GM19467 (cell line): ENCODE measurements at regions not wholly inside any gene's neighbourhood (a gene's known extent, or its start where the extent isn't known, plus 50 kb on each side); places are given as distances from the start of the nearest gene placed in this dataset.

Experiments used
- ATAC-seq: cut with Tn5 transposase; IDR thresholded peaks from one replicate; pipeline ENCODE4 v1.9.1; 2021; ENCODE audit warnings: mild to moderate bottlenecking, moderate library complexity; ENCODE audit not compliant: unreplicated experiment

DNA sequence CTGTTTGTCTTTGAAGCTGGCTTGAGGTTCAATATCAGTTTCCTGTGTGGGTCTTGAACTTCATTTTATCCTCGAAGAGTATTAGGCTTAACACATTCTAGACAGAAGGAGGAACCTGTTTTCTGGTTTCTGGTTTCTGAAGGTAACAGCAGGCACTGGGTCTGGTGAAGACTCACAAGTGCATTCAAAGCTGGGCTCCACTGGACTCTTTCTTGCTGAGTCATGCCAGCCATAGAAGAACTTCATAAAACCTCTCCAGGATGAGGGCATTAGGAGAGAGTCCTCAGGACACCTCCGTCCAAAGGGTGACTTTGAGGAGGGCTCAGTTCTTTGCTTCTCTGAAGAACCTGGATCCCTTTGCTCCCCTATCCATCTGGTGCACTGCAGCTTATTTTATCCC lies 668.6 kb upstream of the SLC10A2 start:
- no peak for ATAC-seq

DNA sequence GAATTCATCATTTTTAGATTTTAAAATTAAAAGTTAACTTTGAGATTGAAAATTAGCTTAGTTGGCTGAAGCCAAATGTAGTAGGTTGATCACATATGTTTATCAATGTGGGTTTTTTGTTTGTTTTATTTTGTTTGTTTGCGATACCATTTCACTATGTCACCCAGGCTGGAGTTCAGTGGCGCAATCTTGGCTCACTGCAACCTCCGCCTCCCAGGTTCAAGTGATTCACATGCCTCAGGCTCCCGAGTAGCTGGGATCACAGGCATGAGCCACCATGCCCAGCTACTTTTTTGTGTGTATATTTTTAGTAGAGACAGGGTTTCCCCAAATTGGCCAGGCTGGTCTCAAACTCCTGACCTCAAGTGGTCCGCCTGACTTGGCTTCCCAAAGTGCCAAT lies 665.7 kb upstream of the SLC10A2 start:
- ATAC-seq, result no peak

DNA sequence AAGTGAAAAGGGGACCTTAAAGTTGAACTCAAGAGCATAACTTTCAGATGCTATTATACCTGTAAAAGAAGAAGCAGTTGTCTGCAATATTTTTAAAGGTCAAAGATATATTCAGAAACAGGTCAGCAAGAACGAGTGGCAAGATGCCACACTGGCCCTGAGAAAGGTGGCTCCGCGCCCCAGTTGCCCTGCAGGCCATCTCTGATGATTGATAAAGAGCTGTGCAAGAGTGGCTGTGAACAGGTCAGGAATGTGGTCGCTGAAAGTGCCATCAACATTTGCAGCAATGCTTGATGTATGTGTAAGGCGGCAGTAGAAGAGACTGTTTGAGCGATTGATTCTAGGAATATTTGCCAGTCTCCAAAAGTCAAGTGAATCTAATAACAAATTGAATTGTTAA lies 664.2 kb upstream of the SLC10A2 start:
- no peak for ATAC-seq

DNA sequence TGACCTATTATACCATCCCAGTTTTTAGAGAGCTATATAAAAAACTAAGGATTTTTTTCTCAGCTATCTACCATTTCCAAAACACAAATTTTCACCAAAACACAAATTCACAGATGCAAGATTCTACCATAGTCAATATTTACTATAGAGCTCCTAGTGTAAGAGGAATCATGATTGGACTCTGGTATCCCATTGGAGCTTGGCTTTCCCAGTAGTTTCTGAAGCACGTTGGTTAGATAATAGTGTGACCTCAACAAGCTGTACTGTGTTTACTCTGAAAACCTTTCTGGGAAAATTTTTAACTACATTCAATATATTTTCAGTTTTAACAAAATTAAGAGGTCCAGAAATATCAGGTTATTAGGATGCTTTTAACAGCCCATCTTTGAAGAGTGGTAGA lies 660.6 kb upstream of the SLC10A2 start:
- ATAC-seq, result no peak

DNA sequence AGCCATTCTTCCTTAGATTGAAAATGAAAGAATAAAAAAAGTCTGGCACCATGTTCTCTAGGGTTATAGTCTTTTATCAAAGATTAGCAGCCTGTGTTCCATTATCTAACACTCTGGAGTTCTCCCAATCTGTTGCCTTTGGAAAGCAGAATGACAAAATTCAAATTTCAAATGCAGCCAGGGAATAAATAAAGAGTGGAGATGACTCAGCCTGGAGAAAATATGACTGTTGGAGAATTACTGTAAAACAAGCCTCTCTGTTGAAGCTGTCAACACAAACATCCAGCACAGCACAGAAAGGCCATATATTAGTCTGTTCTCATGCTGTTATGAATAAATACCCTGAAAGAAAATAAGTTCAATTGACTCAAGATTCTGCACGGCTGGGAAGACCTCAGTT lies 650.5 kb upstream of the SLC10A2 start:
- ATAC-seq, result no peak

DNA sequence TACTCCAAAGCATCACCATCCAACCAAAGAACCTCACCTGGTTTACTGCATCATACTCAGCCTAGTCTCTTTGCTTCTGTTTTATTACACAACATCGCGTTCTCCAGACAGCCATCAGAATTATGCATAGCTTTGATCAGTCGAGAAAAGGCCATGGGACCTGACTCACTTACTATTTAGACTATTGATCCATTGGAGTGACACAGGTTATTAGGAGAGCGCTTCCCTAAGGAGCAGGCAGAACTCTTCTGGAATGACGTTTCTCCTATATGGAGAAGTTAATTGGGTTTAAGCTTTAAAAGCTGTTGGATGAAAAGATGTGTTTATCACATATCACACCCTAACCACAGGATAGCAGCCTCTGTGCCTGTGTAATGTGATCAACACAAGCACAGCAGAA lies 649.1 kb upstream of the SLC10A2 start:
- no peak for ATAC-seq

DNA sequence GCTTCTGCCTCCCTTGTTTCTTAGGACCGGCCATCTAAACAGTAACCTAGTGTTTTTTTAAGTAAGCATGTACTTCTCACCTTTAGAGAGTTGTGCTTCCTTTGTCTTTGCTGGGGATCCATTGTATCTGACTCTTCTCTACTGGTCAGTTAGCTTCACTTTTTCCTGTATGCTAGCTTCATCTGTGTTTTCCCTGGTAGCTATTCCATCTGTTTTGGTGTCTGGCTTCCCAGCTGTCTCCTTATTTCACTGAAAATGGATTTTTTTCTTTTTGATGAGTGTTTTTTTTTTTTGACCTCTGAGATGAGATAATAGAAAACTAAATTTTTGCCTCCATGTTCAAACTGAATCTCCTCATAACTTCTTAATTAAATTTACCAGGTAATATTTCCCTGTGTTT lies 637.0 kb upstream of the SLC10A2 start:
- ATAC-seq, result no peak

DNA sequence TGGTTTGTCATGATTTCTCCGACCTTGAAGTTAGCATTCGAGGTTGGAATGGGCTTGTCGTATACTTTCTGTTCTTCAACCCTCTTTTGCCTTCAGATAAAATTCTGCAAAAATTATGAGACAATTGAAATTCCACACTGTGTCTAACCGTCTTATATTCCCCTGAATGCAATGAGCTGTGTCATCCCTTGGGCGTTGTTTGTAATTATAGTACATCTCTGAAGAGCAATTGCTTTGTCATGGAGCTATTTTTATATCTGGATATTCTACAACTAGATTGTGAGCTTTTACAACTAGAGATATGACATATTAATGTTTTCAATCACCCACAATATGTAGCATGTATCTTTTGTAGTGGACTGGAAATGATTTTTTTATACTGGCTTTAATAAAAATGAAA lies 631.8 kb upstream of the SLC10A2 start:
- ATAC-seq, result no peak

DNA sequence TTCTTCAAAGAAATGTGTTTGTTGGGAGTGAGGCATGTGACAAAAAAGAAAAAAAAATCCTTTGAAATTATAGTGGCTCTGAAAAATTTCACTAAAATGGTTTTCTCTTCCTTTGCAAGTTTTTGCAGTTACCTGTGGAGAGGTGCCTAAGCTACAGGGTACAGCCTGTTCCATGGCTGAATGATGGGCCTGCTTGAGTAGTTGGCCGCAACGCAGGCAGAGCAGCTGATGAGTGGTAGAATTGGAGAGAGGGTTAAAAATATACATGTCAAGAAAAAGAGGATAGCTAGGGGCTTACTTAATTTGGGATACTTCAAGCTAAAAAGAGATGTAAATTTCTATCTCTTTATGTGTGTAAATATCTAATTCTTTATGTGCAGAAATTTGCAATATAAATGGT lies 629.1 kb upstream of the SLC10A2 start:
- no peak for ATAC-seq

DNA sequence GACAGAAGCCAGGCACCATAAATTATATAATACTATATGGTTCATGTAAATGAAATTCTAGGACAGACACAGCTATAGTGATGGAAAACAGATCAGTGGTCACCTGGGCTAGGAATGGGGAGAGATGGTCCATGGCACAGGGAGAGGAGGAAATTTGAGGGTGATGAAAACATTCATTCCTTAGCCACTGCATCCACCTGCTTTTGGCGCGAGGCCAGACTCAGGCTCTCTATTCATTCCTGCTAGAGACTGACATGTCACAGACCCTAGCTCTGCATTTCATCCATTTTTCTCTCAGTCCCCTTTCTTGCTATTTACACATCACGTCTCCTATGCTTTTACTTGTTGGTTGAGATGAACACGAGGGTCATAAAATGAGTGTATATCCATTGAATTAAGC lies 628.3 kb upstream of the SLC10A2 start:
- ATAC-seq, result no peak

DNA sequence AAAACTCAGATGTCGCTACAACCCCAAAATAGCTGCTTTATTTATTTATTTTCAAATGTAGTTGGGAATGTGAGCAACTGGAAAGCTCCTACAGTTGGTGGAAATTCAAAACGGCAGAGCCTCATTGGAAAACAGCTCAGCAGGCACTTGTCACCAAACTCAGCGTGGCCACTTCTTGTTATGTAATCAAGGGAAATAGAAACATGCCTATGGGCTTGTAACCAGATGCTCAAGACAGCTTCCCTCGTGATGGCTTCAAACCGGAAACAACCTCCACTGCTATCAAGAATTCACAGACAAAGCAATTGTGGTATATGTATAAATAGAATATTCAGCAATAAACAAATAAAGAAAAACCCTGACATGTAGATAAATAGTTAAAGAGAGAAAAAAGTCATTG lies 627.8 kb upstream of the SLC10A2 start:
- no peak for ATAC-seq

DNA sequence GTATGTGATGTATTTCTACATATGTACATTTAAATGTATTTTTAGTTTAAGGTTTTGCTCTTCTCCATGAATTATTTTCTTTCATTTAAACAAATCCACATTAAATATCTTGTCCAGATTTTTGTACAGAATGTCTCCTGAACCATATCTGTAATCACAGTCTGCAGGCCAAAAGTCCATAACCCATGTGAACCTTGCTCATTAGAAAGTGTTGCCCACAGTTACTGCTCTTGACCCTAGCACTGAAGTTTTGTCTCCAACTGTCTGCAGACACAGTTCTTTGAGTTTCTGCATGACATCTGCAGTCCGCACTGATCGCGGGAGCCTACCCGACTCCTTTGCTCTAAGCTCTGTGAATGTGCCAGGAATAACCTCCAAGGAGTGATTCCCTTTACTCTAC lies 626.2 kb upstream of the SLC10A2 start:
- ATAC-seq, result no peak

DNA sequence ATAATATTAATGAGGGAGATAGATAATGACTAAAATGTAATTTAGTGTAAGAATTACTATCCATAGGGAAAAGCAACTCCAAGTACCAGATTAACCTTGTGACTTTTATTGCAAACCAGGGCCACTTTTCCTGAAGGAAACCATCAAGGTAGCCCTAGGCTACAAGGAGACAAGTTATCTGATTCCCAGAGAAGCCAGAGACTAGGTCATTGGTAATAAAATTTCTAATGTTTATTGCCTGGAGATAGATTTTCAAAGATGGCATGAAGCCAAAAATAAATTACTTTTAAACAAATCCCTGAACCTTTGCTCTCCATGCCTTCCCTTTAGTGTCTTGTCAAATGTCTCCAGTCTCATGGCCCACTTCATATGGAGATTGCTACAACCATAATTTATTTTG lies 610.1 kb upstream of the SLC10A2 start:
- ATAC-seq, result no peak

DNA sequence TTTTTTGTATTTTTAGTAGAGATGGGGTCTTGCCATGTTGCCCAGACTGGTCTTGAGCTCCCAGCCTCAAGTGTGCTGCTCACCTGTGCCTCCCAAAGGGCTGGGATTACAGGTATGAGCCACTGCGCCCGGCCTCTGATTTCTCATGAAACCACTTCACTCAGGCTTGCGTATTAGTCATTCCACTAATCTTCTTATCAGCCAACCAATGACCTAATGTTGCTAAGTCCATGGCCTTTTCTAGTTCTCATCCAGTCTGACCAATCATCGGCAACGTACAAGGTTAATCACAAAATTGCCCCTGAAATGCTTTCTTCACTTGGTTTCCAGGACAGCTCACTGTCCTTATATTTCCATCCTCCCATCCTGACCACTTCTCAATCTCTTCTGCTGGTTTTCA lies 605.3 kb upstream of the SLC10A2 start:
- no peak for ATAC-seq

DNA sequence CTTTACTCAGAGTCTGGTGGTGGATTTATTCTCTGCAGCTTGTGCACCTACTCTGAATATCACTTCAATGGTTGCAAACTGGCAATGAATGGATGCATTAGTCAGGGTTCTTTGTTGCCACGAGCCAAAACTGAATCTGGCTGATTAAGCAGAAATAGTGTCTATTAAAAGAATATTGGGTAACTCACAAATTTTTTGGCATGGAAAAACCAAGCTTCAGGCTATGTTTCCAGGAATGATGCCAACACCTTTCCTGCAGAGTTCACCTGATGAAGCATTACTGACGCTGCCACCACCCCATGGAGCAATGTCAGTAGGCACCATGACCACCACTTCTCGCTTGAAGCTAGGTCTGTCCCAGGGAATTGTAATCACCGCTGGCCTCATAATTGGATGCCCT lies 597.8 kb upstream of the SLC10A2 start:
- ATAC-seq, result no peak

DNA sequence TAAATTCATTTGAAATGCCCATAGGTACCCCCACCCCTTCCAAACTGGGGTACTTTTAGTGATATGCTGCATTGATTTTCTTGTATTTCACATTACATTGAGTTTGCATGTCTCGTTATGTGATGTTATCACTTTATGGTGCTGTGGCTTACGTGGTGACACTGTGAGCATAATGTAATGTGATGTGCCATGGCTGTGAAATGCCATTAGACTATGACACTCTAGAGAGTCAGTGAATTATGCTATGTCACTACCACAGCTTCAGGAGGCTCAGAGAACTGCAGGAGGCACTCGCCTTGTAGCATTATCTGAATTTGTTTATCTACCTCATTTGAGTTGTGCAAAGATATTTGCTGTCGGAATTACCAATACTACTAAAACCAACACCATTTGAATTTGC lies 590.1 kb upstream of the SLC10A2 start:
- ATAC-seq, result no peak

DNA sequence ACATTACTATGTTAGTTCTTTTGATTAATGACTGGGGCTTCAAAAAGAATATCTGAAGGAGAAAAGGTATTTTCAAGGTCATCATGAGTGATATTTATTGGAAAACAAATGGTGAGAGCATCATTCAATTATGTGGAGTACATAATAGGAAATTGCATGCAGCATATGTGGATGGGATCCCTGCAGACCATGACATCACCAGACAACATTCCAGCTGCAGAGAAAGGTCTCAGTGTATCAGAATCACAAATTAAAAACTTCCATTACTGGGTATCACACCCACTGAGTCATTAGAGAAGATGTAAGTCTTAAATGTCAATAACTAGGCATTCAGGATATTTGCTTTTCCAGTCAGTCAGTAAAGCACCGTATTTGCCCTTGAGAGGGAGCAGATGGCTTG lies 574.4 kb upstream of the SLC10A2 start:
- ATAC-seq, result no peak

DNA sequence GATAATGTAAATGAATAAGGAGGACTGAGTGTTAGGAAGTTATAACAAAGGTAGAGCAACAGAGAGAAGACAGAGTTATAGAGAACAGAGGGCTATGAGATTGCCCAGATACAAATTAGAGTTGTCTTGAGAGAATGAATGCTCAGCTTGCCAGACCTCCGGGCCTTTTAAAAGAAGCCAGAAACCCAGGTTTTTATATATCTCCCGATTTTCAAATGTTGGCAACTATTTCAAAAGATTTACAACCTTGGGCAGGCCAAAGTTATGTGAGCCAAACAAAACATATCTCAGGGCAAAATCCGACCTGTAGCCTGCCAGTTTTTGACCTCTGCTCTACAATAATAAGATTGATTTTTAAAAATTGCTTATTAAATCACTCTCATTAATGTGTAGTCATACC lies 573.1 kb upstream of the SLC10A2 start:
- no peak for ATAC-seq

DNA sequence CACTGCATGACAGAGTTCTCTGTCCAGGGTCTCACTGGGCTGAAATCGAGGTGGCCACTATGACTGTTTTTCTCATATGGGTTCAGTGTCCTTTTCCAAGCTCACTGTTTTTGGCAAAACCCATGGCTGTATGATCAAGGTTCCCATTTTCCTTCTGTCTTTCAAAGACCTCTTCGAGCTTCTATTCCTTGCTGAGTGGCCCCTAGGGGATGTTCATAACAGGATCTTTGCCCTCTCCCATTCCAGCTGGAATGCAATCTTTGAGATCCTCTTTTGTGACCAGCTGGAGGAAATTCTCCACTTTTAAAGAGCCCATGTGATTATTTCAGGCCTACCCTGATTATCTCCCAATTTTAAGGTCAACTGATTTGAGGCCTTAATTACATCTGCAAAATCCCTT lies 572.5 kb upstream of the SLC10A2 start:
- no peak for ATAC-seq

DNA sequence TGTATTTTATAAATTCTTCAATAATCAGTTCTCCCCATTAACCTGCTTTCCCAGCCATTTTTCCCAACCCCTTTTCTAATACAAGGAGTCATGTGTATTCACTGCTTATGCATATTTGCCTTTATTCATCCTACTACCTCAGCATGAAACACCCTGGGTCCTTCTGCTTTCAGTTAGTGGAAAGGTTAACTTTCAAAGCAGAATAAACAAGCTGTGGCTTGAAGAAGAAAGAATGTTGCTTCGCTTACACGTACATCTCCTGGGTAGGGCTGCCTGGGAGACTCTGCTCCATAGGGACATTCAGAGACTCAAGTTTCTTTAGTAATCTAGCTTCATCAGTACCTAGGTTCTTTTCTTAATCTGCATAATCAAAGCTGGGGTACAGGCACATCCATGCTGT lies 567.8 kb upstream of the SLC10A2 start:
- ATAC-seq, result no peak

DNA sequence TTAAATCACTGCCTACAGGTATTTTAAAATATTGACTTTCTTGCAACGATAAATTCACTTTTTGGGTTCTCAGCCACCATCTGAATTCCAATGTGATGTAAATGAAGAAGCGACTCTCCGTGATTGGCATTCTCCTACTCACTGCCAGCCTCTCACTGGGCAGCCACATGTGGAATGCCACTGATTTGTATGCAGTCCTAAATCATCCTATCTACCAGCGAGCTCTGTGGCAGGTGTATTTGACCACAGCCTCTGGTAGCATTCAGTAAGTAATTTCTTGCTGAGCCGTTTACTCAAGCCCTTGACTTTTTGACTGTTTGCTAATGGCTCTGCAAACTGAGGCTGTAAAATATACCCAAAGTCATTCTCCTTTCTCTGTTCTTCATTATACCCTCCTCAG lies 559.0 kb upstream of the SLC10A2 start:
- ATAC-seq, result no peak

DNA sequence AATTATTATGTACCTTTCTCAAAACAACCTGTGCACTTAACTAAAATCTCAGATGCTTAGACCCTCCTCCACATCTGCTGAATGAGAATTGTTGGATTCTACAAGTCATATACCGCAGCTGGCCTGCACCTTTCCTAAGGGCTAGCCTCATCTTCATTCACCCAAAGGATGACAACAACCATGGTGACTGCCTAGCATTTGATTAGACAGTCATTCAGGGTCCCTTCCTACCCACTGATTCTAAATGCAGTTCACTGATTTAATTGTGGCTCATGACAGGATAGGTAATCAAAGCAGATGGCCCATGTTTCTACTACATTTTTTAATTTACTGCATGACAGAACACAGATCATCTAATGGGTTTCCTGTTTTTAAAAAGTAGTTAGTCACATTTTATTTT lies 551.9 kb upstream of the SLC10A2 start:
- ATAC-seq, result no peak

DNA sequence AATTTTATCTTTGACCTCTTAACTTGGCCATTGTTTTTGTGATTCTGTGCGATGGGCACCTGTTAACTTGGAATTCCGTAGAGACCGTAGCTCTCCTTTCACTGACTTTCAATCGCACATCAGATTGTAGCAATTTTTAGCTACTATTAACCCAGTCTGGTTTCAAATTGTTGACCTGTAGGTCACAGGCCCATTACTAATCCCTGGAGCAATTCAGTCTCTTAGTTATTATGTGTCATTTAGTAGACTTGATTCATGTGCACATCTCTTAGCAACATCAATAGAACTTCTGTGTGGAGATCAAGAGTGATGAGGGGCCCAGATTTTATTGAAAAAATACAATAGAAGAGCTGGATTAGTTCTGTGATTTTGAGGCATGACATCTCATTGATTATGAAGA lies 549.6 kb upstream of the SLC10A2 start:
- ATAC-seq, result no peak

DNA sequence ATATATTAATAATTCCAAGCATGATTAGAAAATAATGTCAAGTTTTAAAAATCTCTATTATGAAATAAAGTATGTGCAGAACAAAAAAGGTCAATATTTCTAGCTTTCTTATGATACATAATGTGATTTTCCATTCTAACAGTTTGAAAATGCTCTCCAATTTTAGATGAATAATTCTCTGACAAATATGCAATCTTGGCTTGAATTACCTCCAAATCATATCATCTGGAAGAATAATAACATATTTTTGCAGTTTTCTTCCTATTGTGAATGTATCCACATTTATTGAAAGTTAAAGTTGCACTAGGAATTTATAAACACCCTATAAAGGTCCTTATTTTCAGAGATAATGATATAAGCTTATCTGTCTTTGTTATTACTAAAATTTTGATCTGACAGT lies 548.5 kb upstream of the SLC10A2 start:
- ATAC-seq, result no peak
